ENCODE measurements at regions not wholly inside any gene's neighbourhood (a gene's known extent, or its start where the extent isn't known, plus 50 kb on each side); places are given as distances from the start of the nearest gene placed in this dataset.

GRCh38 chr2:184197413-184197812, 400.9 kb upstream of the ZNF804A start:
- no peak for TF ChIP-seq JUND (IDR thresholded peaks at IDR 0.05; ENCODE audit: borderline replicate concordance, low read depth, low read length)
- TF ChIP-seq JUND (tag; IDR thresholded peaks at IDR 0.05; ENCODE audit: borderline replicate concordance, low read depth, low read length): no peak
- TF ChIP-seq NR1H2 (CRISPR knock-in tag; IDR thresholded peaks at IDR 0.05): no peak
- no peak for TF ChIP-seq LCOR (CRISPR knock-in tag; IDR thresholded peaks at IDR 0.05)
- TF ChIP-seq MAX (CRISPR knock-in tag; IDR thresholded peaks at IDR 0.05): no peak
- TF ChIP-seq ARID3B (CRISPR knock-in tag; IDR thresholded peaks at IDR 0.05; ENCODE audit: borderline replicate concordance): no peak
- no peak for TF ChIP-seq EZH2 (IDR thresholded peaks at IDR 0.05; ENCODE audit: borderline replicate concordance, low read depth, low read length)
- TF ChIP-seq ZFPM2 (CRISPR knock-in tag; IDR thresholded peaks at IDR 0.05): no peak
- no peak for TF ChIP-seq STAT6 (CRISPR knock-in tag; IDR thresholded peaks at IDR 0.05)
